WTC11 (cell line): ENCODE measurements at regions not wholly inside any gene's neighbourhood (a gene's known extent, or its start where the extent isn't known, plus 50 kb on each side); places are given as distances from the start of the nearest gene placed in this dataset.

Experiments
- ATAC-seq: fragments of 200-7000 bp; cut with Tn5 transposase; 2 replicates; pipeline ENCODE4 v1.10.0; 2021; ENCODE audit warnings: mild to moderate bottlenecking, moderate library complexity
- CTCF ChIA-PET: fragments of 300-600 bp; sonication (Branson Sonifier 250); formaldehyde crosslinking; loops from one replicate; lab custom pipeline; 2021; ENCODE audit warnings: antibody characterized with exemption; lab: Charles Lee
- POLR2A ChIA-PET: fragments of 350-600 bp; sonication (Branson Sonifier 250); formaldehyde crosslinking; loops from one replicate; lab custom pipeline; 2021; ENCODE audit warnings: antibody characterized with exemption; lab: Charles Lee
- DNase-seq: peaks from one replicate; pipeline ENCODE4 v3.0.0; 2021; ENCODE audit warnings: low spot score
- H3K27ac Mint-ChIP-seq: 2 replicates; pipeline ENCODE4 v1.8.0; 2021; ENCODE audit warnings: mixed read lengths
- H3K27me3 Mint-ChIP-seq: 2 replicates; pipeline ENCODE4 v1.8.0; 2021; ENCODE audit warnings: low read depth, mild to moderate bottlenecking, moderate library complexity, mixed read lengths
- H3K36me3 Mint-ChIP-seq: 2 replicates; pipeline ENCODE4 v1.8.0; 2021; ENCODE audit warnings: mixed read lengths
- H3K4me1 Mint-ChIP-seq: 2 replicates; pipeline ENCODE4 v1.8.0; 2022; ENCODE audit warnings: mixed read lengths
- H3K4me3 Mint-ChIP-seq: 2 replicates; pipeline ENCODE4 v1.8.0; 2021; ENCODE audit warnings: mild to moderate bottlenecking, moderate library complexity, mixed read lengths
- H3K9me3 Mint-ChIP-seq: 2 replicates; pipeline ENCODE4 v1.8.0; 2021; ENCODE audit warnings: mixed read lengths
- CDX4 ChIP-seq: fragments of 250-450 bp; sonication (Bioruptor Pico); IDR thresholded peaks from 2 replicates; pipeline ENCODE4 v1.9.0; 2021; ENCODE audit warnings: moderate library complexity, mild to moderate bottlenecking, inconsistent platforms, borderline replicate concordance
- CREB1 ChIP-seq: sonication (generic); formaldehyde crosslinking; IDR thresholded peaks from 2 replicates; pipeline ENCODE4 v1.8.0; 2023; ENCODE audit warnings: mild to moderate bottlenecking, missing genetic modification reagents
- CTCF ChIP-seq: fragments of 200-600 bp; IDR thresholded peaks from 2 replicates; pipeline ENCODE4 v1.8.0; 2022; ENCODE audit warnings: antibody characterized with exemption
- HMGA2 ChIP-seq: fragments of 250-450 bp; sonication (Bioruptor Pico); IDR thresholded peaks from 2 replicates; pipeline ENCODE4 v1.4.0; 2021; ENCODE audit warnings: mild to moderate bottlenecking, moderate library complexity
- HMGXB4 ChIP-seq: sonication (generic); formaldehyde crosslinking; IDR thresholded peaks from 2 replicates; pipeline ENCODE4 v1.8.1; 2023; ENCODE audit warnings: mild to moderate bottlenecking, moderate library complexity, missing genetic modification reagents
- JUN ChIP-seq: sonication (generic); formaldehyde crosslinking; IDR thresholded peaks from 2 replicates; pipeline ENCODE4 v1.8.0; 2023; ENCODE audit warnings: mild to moderate bottlenecking, missing genetic modification reagents
- MAX ChIP-seq: sonication (generic); formaldehyde crosslinking; IDR thresholded peaks from 2 replicates; pipeline ENCODE4 v1.8.0; 2022; ENCODE audit warnings: mild to moderate bottlenecking, missing genetic modification reagents
- NR3C1 ChIP-seq: sonication (generic); formaldehyde crosslinking; conservative IDR thresholded peaks from 2 replicates; pipeline ENCODE4 v1.8.1; 2023; ENCODE audit warnings: low read depth, mild to moderate bottlenecking, missing genetic modification reagents
- TP53 ChIP-seq: sonication (generic); formaldehyde crosslinking; IDR thresholded peaks from 2 replicates; pipeline ENCODE4 v1.8.1; 2023; ENCODE audit warnings: mild to moderate bottlenecking, missing genetic modification reagents
- ZNF138 ChIP-seq: sonication (generic); formaldehyde crosslinking; conservative IDR thresholded peaks from 2 replicates; pipeline ENCODE4 v1.8.1; 2022; ENCODE audit warnings: mild to moderate bottlenecking, moderate library complexity, missing genetic modification reagents
- ZNF396 ChIP-seq: fragments of 250-450 bp; sonication (Bioruptor Pico); IDR thresholded peaks from 2 replicates; pipeline ENCODE4 v1.8.0; 2021; ENCODE audit warnings: mild to moderate bottlenecking, moderate library complexity, borderline replicate concordance
- ZNF423 ChIP-seq: fragments of 250-450 bp; sonication (Bioruptor Pico); IDR thresholded peaks from 2 replicates; pipeline ENCODE4 v2.1.2; 2022; ENCODE audit warnings: mild to moderate bottlenecking, moderate library complexity
- TF ChIP-seq, protein P1 (sequence below): fragments of 250-450 bp; sonication (Bioruptor Pico); IDR thresholded peaks from 2 replicates; pipeline ENCODE4 v2.1.2; 2022; ENCODE audit warnings: mild to moderate bottlenecking, moderate library complexity
- TF ChIP-seq, protein P2 (sequence below): sonication (generic); formaldehyde crosslinking; IDR thresholded peaks from 2 replicates; pipeline ENCODE4 v1.8.0; 2023; ENCODE audit warnings: missing genetic modification reagents, mild to moderate bottlenecking, borderline replicate concordance
- TF ChIP-seq, protein P3 (sequence below): fragments of 250-450 bp; sonication (Bioruptor Pico); IDR thresholded peaks from 2 replicates; pipeline ENCODE4 v1.9.0; 2021; ENCODE audit warnings: mild to moderate bottlenecking, borderline replicate concordance
- TF ChIP-seq, protein P4 (sequence below): sonication (generic); formaldehyde crosslinking; IDR thresholded peaks from 2 replicates; pipeline ENCODE4 v1.8.1; 2023; ENCODE audit warnings: mild to moderate bottlenecking, missing genetic modification reagents, moderate library complexity

- POLR2A ChIA-PET: no interaction called here
- CTCF ChIA-PET: no interaction called here
- TF ChIP-seq CTCF: no peak
- no peak for TF ChIP-seq HMGXB4 (CRISPR knock-in tag)
- no peak overlapping the region for H3K4me3 Mint-ChIP-seq
- no peaks in the 10 kb centered on the region for H3K27me3 Mint-ChIP-seq
- H3K9me3 Mint-ChIP-seq: peaks cover 15% of the 10 kb centered on the region
- peaks cover 20% of the 10 kb centered on the region for H3K4me1 Mint-ChIP-seq
- H3K36me3 Mint-ChIP-seq: peaks cover 12% of the 10 kb centered on the region
- ATAC-seq: no peak
- no peak for DNase-seq
- H3K27ac Mint-ChIP-seq: no peak overlapping the region
Observed at GRCh38 chr5:84682531-84682930, 297.9 kb upstream of the EDIL3 start.

- ChIA-PET POLR2A (interaction anchor here (0.6 kb wide), 1 partner anchor 20 kb away, joined by 4 read pairs; no protein-coding TSS in a partner anchor), CTCF (no interaction called here)
- no peak overlapping the region for H3K4me3 Mint-ChIP-seq
- H3K4me1 Mint-ChIP-seq: peaks cover 20% of the 10 kb centered on the region
- peaks cover 5% of the 10 kb centered on the region; the same call in 1 of the 2 replicates for H3K36me3 Mint-ChIP-seq
- peaks cover 5% of the 10 kb centered on the region for H3K9me3 Mint-ChIP-seq
- ATAC-seq (no peak), DNase-seq (no peak)
- no peak overlapping the region for H3K27ac Mint-ChIP-seq
- H3K27me3 Mint-ChIP-seq: no peaks in the 10 kb centered on the region
- TF ChIP-seq ZNF138 (CRISPR knock-in tag): no peak
- TF ChIP-seq HMGXB4 (CRISPR knock-in tag): no peak
- no peak for TF ChIP-seq TP53 (CRISPR knock-in tag)
- no peak for TF ChIP-seq MAX (CRISPR knock-in tag)
- no peak for TF ChIP-seq NR3C1 (CRISPR knock-in tag)
- no peak for TF ChIP-seq ZNF396 (CRISPR knock-in tag)
- no peak for TF ChIP-seq HMGA2 (CRISPR knock-in tag)
- TF ChIP-seq, protein P1, sequence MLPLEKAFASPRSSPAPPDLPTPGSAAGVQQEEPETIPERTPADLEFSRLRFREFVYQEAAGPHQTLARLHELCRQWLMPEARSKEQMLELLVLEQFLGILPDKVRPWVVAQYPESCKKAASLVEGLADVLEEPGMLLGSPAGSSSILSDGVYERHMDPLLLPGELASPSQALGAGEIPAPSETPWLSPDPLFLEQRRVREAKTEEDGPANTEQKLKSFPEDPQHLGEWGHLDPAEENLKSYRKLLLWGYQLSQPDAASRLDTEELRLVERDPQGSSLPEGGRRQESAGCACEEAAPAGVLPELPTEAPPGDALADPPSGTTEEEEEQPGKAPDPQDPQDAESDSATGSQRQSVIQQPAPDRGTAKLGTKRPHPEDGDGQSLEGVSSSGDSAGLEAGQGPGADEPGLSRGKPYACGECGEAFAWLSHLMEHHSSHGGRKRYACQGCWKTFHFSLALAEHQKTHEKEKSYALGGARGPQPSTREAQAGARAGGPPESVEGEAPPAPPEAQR (CRISPR knock-in tag): no peak
- TF ChIP-seq CREB1 (CRISPR knock-in tag): no peak
- TF ChIP-seq, protein P2, sequence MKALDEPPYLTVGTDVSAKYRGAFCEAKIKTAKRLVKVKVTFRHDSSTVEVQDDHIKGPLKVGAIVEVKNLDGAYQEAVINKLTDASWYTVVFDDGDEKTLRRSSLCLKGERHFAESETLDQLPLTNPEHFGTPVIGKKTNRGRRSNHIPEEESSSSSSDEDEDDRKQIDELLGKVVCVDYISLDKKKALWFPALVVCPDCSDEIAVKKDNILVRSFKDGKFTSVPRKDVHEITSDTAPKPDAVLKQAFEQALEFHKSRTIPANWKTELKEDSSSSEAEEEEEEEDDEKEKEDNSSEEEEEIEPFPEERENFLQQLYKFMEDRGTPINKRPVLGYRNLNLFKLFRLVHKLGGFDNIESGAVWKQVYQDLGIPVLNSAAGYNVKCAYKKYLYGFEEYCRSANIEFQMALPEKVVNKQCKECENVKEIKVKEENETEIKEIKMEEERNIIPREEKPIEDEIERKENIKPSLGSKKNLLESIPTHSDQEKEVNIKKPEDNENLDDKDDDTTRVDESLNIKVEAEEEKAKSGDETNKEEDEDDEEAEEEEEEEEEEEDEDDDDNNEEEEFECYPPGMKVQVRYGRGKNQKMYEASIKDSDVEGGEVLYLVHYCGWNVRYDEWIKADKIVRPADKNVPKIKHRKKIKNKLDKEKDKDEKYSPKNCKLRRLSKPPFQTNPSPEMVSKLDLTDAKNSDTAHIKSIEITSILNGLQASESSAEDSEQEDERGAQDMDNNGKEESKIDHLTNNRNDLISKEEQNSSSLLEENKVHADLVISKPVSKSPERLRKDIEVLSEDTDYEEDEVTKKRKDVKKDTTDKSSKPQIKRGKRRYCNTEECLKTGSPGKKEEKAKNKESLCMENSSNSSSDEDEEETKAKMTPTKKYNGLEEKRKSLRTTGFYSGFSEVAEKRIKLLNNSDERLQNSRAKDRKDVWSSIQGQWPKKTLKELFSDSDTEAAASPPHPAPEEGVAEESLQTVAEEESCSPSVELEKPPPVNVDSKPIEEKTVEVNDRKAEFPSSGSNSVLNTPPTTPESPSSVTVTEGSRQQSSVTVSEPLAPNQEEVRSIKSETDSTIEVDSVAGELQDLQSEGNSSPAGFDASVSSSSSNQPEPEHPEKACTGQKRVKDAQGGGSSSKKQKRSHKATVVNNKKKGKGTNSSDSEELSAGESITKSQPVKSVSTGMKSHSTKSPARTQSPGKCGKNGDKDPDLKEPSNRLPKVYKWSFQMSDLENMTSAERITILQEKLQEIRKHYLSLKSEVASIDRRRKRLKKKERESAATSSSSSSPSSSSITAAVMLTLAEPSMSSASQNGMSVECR: no peak
- no peak for TF ChIP-seq JUN
- no peak for TF ChIP-seq CDX4 (CRISPR knock-in tag)
- TF ChIP-seq ZNF423: no peak
- TF ChIP-seq, protein P3, sequence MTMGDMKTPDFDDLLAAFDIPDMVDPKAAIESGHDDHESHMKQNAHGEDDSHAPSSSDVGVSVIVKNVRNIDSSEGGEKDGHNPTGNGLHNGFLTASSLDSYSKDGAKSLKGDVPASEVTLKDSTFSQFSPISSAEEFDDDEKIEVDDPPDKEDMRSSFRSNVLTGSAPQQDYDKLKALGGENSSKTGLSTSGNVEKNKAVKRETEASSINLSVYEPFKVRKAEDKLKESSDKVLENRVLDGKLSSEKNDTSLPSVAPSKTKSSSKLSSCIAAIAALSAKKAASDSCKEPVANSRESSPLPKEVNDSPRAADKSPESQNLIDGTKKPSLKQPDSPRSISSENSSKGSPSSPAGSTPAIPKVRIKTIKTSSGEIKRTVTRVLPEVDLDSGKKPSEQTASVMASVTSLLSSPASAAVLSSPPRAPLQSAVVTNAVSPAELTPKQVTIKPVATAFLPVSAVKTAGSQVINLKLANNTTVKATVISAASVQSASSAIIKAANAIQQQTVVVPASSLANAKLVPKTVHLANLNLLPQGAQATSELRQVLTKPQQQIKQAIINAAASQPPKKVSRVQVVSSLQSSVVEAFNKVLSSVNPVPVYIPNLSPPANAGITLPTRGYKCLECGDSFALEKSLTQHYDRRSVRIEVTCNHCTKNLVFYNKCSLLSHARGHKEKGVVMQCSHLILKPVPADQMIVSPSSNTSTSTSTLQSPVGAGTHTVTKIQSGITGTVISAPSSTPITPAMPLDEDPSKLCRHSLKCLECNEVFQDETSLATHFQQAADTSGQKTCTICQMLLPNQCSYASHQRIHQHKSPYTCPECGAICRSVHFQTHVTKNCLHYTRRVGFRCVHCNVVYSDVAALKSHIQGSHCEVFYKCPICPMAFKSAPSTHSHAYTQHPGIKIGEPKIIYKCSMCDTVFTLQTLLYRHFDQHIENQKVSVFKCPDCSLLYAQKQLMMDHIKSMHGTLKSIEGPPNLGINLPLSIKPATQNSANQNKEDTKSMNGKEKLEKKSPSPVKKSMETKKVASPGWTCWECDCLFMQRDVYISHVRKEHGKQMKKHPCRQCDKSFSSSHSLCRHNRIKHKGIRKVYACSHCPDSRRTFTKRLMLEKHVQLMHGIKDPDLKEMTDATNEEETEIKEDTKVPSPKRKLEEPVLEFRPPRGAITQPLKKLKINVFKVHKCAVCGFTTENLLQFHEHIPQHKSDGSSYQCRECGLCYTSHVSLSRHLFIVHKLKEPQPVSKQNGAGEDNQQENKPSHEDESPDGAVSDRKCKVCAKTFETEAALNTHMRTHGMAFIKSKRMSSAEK (CRISPR knock-in tag): no peak
- TF ChIP-seq, protein P4, sequence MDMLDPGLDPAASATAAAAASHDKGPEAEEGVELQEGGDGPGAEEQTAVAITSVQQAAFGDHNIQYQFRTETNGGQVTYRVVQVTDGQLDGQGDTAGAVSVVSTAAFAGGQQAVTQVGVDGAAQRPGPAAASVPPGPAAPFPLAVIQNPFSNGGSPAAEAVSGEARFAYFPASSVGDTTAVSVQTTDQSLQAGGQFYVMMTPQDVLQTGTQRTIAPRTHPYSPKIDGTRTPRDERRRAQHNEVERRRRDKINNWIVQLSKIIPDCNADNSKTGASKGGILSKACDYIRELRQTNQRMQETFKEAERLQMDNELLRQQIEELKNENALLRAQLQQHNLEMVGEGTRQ: no peak
Observed at GRCh38 chr5:84680908-84681307, 296.2 kb upstream of the EDIL3 start.
